ENCODE measurements at regions not wholly inside any gene's neighbourhood (a gene's known extent, or its start where the extent isn't known, plus 50 kb on each side); places are given as distances from the start of the nearest gene placed in this dataset.

- Mint-ChIP-seq H3K27me3 (no peaks in the 10 kb centered on the region), H3K4me3 (no peak overlapping the region), H3K9me3 (peaks cover 1 to 6% (median 3%) of the 10 kb centered on the region in 3 donors), H3K36me3 (no peaks in the 10 kb centered on the region), H3K27ac (no peak overlapping the region), H3K4me1 (no peaks in the 10 kb centered on the region)
- no peak overlapping the region for H3K4me3 ChIP-seq (ENCODE audit: control insufficient read depth in 1 of 2, extremely low read depth in 1 of 2, low read length in 1 of 2)
- no peak for DNase-seq
- H3K4me1 ChIP-seq (ENCODE audit: control insufficient read depth in 1 of 2, extremely low read depth in 1 of 2, insufficient read depth in 2 of 2, low read length in 2 of 2) = no peaks in the 10 kb centered on the region
- no peak overlapping the region for H3K27ac ChIP-seq (ENCODE audit: low read length)
- no peaks in the 10 kb centered on the region for H3K27me3 ChIP-seq (replicated peaks in 1 of 2; ENCODE audit: control insufficient read depth in 2 of 2, extremely low read depth in 1 of 2, insufficient read depth in 2 of 2, low read length in 1 of 2)
- no peaks in the 10 kb centered on the region for H3K9me3 ChIP-seq
- ChIA-PET CTCF (no interaction called here), POLR2A (no interaction called here)
- H3K36me3 ChIP-seq (ENCODE audit: control insufficient read depth in 2 of 2, extremely low read depth in 1 of 2, insufficient read depth in 1 of 2, low read length in 1 of 2) = no peaks in the 10 kb centered on the region
- no peak for ATAC-seq (replicated peaks in 1 of 4)
These were observed 64.8 kb upstream of the CDH19 start for GRCh38 chr18:66668706-66669105.

GRCh38 chr18:66662632-66663031 lies 58.7 kb upstream of the CDH19 start:
- Mint-ChIP-seq H3K36me3 (no peaks in the 10 kb centered on the region), H3K27ac (no peak overlapping the region), H3K9me3 (peaks cover 7 to 13% (median 8%) of the 10 kb centered on the region in 3 donors), H3K4me1 (no peaks in the 10 kb centered on the region), H3K4me3 (no peak overlapping the region), H3K27me3 (no peaks in the 10 kb centered on the region)
- no CpG with 5 or more reads among the region's 4 CpGs for WGBS (ENCODE audit: insufficient coverage)
- H3K4me1 ChIP-seq (ENCODE audit: control insufficient read depth in 1 of 2, extremely low read depth in 1 of 2, insufficient read depth in 2 of 2, low read length in 2 of 2) = no peaks in the 10 kb centered on the region
- H3K27ac ChIP-seq (ENCODE audit: low read length) = no peak overlapping the region
- ATAC-seq (replicated peaks in 1 of 4) (no peak), DNase-seq (no peak)
- H3K4me3 ChIP-seq (ENCODE audit: control insufficient read depth in 1 of 2, extremely low read depth in 1 of 2, low read length in 1 of 2) = no peak overlapping the region
- no peaks in the 10 kb centered on the region for H3K27me3 ChIP-seq (replicated peaks in 1 of 2; ENCODE audit: control insufficient read depth in 2 of 2, extremely low read depth in 1 of 2, insufficient read depth in 2 of 2, low read length in 1 of 2)
- ChIA-PET CTCF (no interaction called here), POLR2A (no interaction called here)
- H3K36me3 ChIP-seq (ENCODE audit: control insufficient read depth in 2 of 2, extremely low read depth in 1 of 2, insufficient read depth in 1 of 2, low read length in 1 of 2) = no peaks in the 10 kb centered on the region
- H3K9me3 ChIP-seq = no peaks in the 10 kb centered on the region

GRCh38 chr18:66655407-66655806 lies 51.5 kb upstream of the CDH19 start:
- ATAC-seq (replicated peaks in 1 of 4) = no peak
- Mint-ChIP-seq H3K27ac (no peak overlapping the region), H3K4me3 (no peak overlapping the region), H3K9me3 (peaks cover 2 to 12% (median 4%) of the 10 kb centered on the region in 3 donors), H3K4me1 (no peaks in the 10 kb centered on the region), H3K36me3 (no peaks in the 10 kb centered on the region), H3K27me3 (no peaks in the 10 kb centered on the region)
- H3K9me3 ChIP-seq = no peaks in the 10 kb centered on the region
- POLR2A ChIA-PET = no interaction called here
- H3K27me3 ChIP-seq (replicated peaks in 1 of 2; ENCODE audit: control insufficient read depth in 2 of 2, extremely low read depth in 1 of 2, insufficient read depth in 2 of 2, low read length in 1 of 2) = no peaks in the 10 kb centered on the region
- H3K4me1 ChIP-seq (ENCODE audit: control insufficient read depth in 1 of 2, extremely low read depth in 1 of 2, insufficient read depth in 2 of 2, low read length in 2 of 2) = no peaks in the 10 kb centered on the region
- H3K4me3 ChIP-seq (ENCODE audit: control insufficient read depth in 1 of 2, extremely low read depth in 1 of 2, low read length in 1 of 2) = no peak overlapping the region
- no peak overlapping the region for H3K27ac ChIP-seq (ENCODE audit: low read length)
- DNase-seq = no peak
- CTCF ChIA-PET = no interaction called here
- no peaks in the 10 kb centered on the region for H3K36me3 ChIP-seq (ENCODE audit: control insufficient read depth in 2 of 2, extremely low read depth in 1 of 2, insufficient read depth in 1 of 2, low read length in 1 of 2)

Measured in T-cell (primary cell).